GM23338 (cell line): ENCODE measurements at regions not wholly inside any gene's neighbourhood (a gene's known extent, or its start where the extent isn't known, plus 50 kb on each side); places are given as distances from the start of the nearest gene placed in this dataset.

Experiments used
- ATAC-seq: fragments of 200-7000 bp; cut with Tn5 transposase; 3 replicates; pipeline ENCODE4 v1.9.1; 2020
- DNase-seq: peaks from one replicate; pipeline ENCODE4 v3.0.0-alpha.2; 2015; ENCODE audit warnings: low spot score
- H2AFZ ChIP-seq: fragments of 200-600 bp; sonication (generic); 2 replicates; pipeline ENCODE4 v1.8.0; 2016; ENCODE audit warnings: antibody characterized with exemption, mild to moderate bottlenecking, moderate library complexity
- H3F3A ChIP-seq: fragments of 200-600 bp; sonication (generic); replicated peaks from 2 replicates; pipeline ENCODE4 v1.8.0; 2017; ENCODE audit warnings: antibody characterized with exemption, mixed run types, low read depth
- H3K27ac ChIP-seq: fragments of 200-600 bp; sonication (generic); 2 replicates; pipeline ENCODE4 v1.6.1; 2016; ENCODE audit warnings: low read depth
- H3K27me3 ChIP-seq: fragments of 200-600 bp; sonication (generic); 2 replicates; pipeline ENCODE4 v1.8.0; 2016; ENCODE audit warnings: mild to moderate bottlenecking, mixed run types, moderate library complexity; ENCODE audit not compliant: insufficient read depth
- H3K36me3 ChIP-seq: fragments of 200-600 bp; sonication (generic); 2 replicates; pipeline ENCODE4 v1.8.0; 2016; ENCODE audit warnings: mild to moderate bottlenecking; ENCODE audit not compliant: insufficient read depth
- H3K4me1 ChIP-seq: fragments of 200-600 bp; sonication (generic); 2 replicates; pipeline ENCODE4 v1.8.0; 2016; ENCODE audit warnings: mild to moderate bottlenecking, moderate library complexity; ENCODE audit not compliant: insufficient read depth
- H3K4me2 ChIP-seq: fragments of 200-600 bp; sonication (generic); 2 replicates; pipeline ENCODE4 v1.7.1; 2017; ENCODE audit warnings: mixed run types
- H3K4me3 ChIP-seq: fragments of 200-600 bp; sonication (generic); 2 replicates; pipeline ENCODE4 v1.6.1; 2016; ENCODE audit warnings: mixed run types
- H3K79me2 ChIP-seq: fragments of 200-600 bp; sonication (generic); replicated peaks from 2 replicates; pipeline ENCODE4 v1.8.0; 2017; ENCODE audit warnings: mild to moderate bottlenecking; ENCODE audit not compliant: insufficient read depth
- H3K9me2 ChIP-seq: fragments of 200-600 bp; sonication (generic); 2 replicates; pipeline ENCODE4 v1.8.0; 2017; ENCODE audit not compliant: insufficient read depth
- H4K20me1 ChIP-seq: fragments of 200-600 bp; sonication (generic); replicated peaks from 2 replicates; pipeline ENCODE4 v1.8.0; 2017; ENCODE audit warnings: mild to moderate bottlenecking; ENCODE audit not compliant: insufficient read depth
- H3K27ac Mint-ChIP-seq: 2 replicates; pipeline ENCODE4 v1.8.0; 2020; ENCODE audit warnings: inconsistent platforms, mild to moderate bottlenecking, moderate library complexity, mixed read lengths
- H3K27me3 Mint-ChIP-seq: 3 replicates; pipeline ENCODE4 v1.8.0; 2022; ENCODE audit warnings: low read depth, mild to moderate bottlenecking, moderate library complexity, mixed read lengths, inconsistent platforms; ENCODE audit not compliant: insufficient read depth, poor library complexity
- H3K36me3 Mint-ChIP-seq: 3 replicates; pipeline ENCODE4 v1.8.0; 2021; ENCODE audit warnings: low read depth, mild to moderate bottlenecking, inconsistent platforms, moderate library complexity, mixed read lengths
- H3K4me1 Mint-ChIP-seq: 3 replicates; pipeline ENCODE4 v1.8.0; 2020; ENCODE audit warnings: mild to moderate bottlenecking, inconsistent platforms, mixed read lengths
- H3K4me3 Mint-ChIP-seq: 3 replicates; pipeline ENCODE4 v1.8.0; 2021; ENCODE audit warnings: moderate library complexity, mild to moderate bottlenecking, inconsistent platforms, mixed read lengths
- H3K9me3 Mint-ChIP-seq: 3 replicates; pipeline ENCODE4 v1.8.0; 2020; ENCODE audit warnings: moderate library complexity, mild to moderate bottlenecking, inconsistent platforms, mixed read lengths
- CREB1 ChIP-seq: fragments of 250-450 bp; sonication (Bioruptor Pico); IDR thresholded peaks from 2 replicates; pipeline ENCODE4 v1.5.0; 2020; ENCODE audit warnings: low read depth, mild to moderate bottlenecking, moderate library complexity
- CTCF ChIP-seq, 2 experiments: fragments of 200-600 bp in 1 of 2; sonication (generic) in 1 of 2; conservative IDR thresholded peaks; 2 replicates each; pipeline versions ENCODE4 v1.5.1 to v1.6.1; 2016 to 2017; ENCODE audit warnings: antibody characterized with exemption in 2 of 2, low read depth in 2 of 2, mild to moderate bottlenecking in 2 of 2, moderate library complexity in 1 of 2
- EZH2 ChIP-seq: fragments of 200-600 bp; sonication (generic); IDR thresholded peaks from one replicate; pipeline ENCODE4 v1.8.0; 2017; ENCODE audit warnings: antibody characterized with exemption, mild to moderate bottlenecking, low read depth; ENCODE audit not compliant: unreplicated experiment
- EZH2phosphoT487 ChIP-seq: fragments of 200-600 bp; sonication (generic); IDR thresholded peaks from one replicate; pipeline ENCODE4 v1.8.1; 2018; ENCODE audit warnings: antibody characterized with exemption; ENCODE audit not compliant: unreplicated experiment
- JUNB ChIP-seq: IDR thresholded peaks from one replicate; pipeline ENCODE4 v1.6.1; 2016; ENCODE audit warnings: antibody characterized with exemption; ENCODE audit not compliant: unreplicated experiment
- POLR2AphosphoS5 ChIP-seq: IDR thresholded peaks from 2 replicates; pipeline ENCODE4 v1.6.1; 2016; ENCODE audit warnings: antibody characterized with exemption, low read depth
- REST ChIP-seq: IDR thresholded peaks from one replicate; pipeline ENCODE4 v1.6.1; 2018; ENCODE audit warnings: antibody characterized with exemption; ENCODE audit not compliant: unreplicated experiment
- STAT1 ChIP-seq: IDR thresholded peaks from one replicate; pipeline ENCODE4 v1.6.1; 2016; ENCODE audit warnings: antibody characterized with exemption; ENCODE audit not compliant: unreplicated experiment
- ZNF114 ChIP-seq: fragments of 250-450 bp; sonication (Bioruptor Pico); IDR thresholded peaks from 2 replicates; pipeline ENCODE4 v1.5.0; 2020; ENCODE audit warnings: mild to moderate bottlenecking, moderate library complexity
- ZNF331 ChIP-seq: fragments of 250-450 bp; sonication (Bioruptor Pico); IDR thresholded peaks from 2 replicates; pipeline ENCODE4 v1.5.0; 2020; ENCODE audit warnings: low read depth, mild to moderate bottlenecking, moderate library complexity
- ZNF462 ChIP-seq: fragments of 250-450 bp; sonication (Bioruptor Pico); IDR thresholded peaks from 2 replicates; pipeline ENCODE4 v1.5.0; 2020; ENCODE audit warnings: mild to moderate bottlenecking, moderate library complexity
- TF ChIP-seq, protein P1 (sequence below): IDR thresholded peaks from 2 replicates; pipeline ENCODE4 v1.6.1; 2016; ENCODE audit warnings: antibody characterized with exemption

DNA sequence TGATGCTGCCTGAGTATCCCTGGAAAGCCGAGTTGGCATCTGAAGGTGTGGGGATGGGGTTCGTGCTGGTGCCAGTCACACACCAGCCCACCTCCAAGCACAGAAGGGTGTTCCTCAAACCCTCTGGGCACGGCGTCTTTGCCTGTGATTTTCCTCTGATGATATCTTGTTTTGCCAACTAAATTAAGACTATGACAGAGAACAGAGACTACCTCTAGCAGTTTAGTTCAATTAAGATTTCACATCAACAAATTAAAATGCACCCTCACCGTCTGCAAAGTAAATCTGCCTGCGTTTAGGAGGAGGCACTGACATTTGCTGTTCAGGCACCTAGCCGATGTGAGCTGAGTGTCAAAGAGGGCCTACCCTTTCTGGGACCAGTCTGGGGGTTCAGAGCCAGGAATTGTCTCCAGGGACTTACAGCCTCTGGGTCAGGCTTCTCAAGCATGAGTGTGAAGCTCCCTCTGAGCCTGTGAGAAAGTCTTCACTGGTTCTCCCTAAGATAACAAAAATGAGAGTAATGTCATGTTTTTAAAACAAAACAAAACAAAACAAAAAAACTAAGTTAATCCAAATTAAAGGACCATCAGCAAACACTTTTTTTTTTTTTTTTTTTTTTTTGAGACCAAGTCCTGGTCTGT lies 55.4 kb upstream of the CTNNA1 start (continued):
- TF ChIP-seq REST (no peak), ZNF331 (CRISPR knock-in tag) (no peak), CREB1 (no peak), ZNF114 (CRISPR knock-in tag) (no peak)

DNA sequence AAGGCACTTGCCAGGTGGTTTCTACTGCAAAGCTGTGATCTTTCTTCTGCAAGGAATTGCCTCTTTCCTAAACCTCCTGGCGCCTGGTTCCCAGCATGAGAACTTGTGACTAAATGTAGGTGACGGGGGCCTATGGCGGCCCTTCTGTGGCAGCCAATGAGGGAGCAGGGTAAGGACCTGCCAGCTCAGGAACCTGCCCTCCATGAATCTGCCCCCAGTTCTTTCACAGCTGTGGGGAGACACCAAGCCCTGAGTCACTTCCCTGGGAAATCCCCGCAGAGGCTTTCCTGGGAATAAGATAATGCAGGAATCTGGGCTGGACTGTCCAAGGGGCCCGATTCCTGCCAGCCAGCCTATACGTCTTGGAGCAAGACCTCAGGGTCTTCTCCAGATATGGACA lies 56.7 kb upstream of the CTNNA1 start:
- no peak overlapping the region for H3K4me3 ChIP-seq
- no peaks in the 10 kb centered on the region for H3K9me3 Mint-ChIP-seq
- H3K36me3 ChIP-seq: no peaks in the 10 kb centered on the region; the same call in 1 of the 2 replicates
- H3K27ac ChIP-seq: no peak overlapping the region
- H3K9me2 ChIP-seq: no peaks in the 10 kb centered on the region
- ATAC-seq: no peak; the same call in 2 of the 3 replicates
- H3K27me3 Mint-ChIP-seq: peaks cover 10% of the 10 kb centered on the region
- H3K4me1 ChIP-seq: no peaks in the 10 kb centered on the region
- peak overlapping the region; percentile 32; the same call in 1 of the 2 replicates for H2AFZ ChIP-seq
- no peaks in the 10 kb centered on the region for H3F3A ChIP-seq
- H3K4me1 Mint-ChIP-seq: peaks cover 5% of the 10 kb centered on the region; the same call in 2 of the 3 replicates
- no peak overlapping the region for H3K4me3 Mint-ChIP-seq
- no peak for DNase-seq
- H3K79me2 ChIP-seq: no peaks in the 10 kb centered on the region
- H3K27ac Mint-ChIP-seq: no peak overlapping the region
- H3K27me3 ChIP-seq: no peaks in the 10 kb centered on the region
- no peaks in the 10 kb centered on the region for H3K36me3 Mint-ChIP-seq
- H3K4me2 ChIP-seq: no peak overlapping the region
- H4K20me1 ChIP-seq: no peaks in the 10 kb centered on the region
- TF ChIP-seq ZNF114 (CRISPR knock-in tag) (no peak), EZH2phosphoT487 (no peak), POLR2AphosphoS5 (no peak), CREB1 (no peak), JUNB (no peak), ZNF462 (no peak), STAT1 (no peak), CTCF (conservative IDR thresholded peaks at IDR 0.05; ENCODE audit: low read depth in 2 of 2) (no peak), EZH2 (no peak), ZNF331 (CRISPR knock-in tag) (no peak)
- TF ChIP-seq, protein P1, sequence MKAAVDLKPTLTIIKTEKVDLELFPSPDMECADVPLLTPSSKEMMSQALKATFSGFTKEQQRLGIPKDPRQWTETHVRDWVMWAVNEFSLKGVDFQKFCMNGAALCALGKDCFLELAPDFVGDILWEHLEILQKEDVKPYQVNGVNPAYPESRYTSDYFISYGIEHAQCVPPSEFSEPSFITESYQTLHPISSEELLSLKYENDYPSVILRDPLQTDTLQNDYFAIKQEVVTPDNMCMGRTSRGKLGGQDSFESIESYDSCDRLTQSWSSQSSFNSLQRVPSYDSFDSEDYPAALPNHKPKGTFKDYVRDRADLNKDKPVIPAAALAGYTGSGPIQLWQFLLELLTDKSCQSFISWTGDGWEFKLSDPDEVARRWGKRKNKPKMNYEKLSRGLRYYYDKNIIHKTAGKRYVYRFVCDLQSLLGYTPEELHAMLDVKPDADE: no peak
